ENCODE measurements at regions not wholly inside any gene's neighbourhood (a gene's known extent, or its start where the extent isn't known, plus 50 kb on each side); places are given as distances from the start of the nearest gene placed in this dataset.

DNA sequence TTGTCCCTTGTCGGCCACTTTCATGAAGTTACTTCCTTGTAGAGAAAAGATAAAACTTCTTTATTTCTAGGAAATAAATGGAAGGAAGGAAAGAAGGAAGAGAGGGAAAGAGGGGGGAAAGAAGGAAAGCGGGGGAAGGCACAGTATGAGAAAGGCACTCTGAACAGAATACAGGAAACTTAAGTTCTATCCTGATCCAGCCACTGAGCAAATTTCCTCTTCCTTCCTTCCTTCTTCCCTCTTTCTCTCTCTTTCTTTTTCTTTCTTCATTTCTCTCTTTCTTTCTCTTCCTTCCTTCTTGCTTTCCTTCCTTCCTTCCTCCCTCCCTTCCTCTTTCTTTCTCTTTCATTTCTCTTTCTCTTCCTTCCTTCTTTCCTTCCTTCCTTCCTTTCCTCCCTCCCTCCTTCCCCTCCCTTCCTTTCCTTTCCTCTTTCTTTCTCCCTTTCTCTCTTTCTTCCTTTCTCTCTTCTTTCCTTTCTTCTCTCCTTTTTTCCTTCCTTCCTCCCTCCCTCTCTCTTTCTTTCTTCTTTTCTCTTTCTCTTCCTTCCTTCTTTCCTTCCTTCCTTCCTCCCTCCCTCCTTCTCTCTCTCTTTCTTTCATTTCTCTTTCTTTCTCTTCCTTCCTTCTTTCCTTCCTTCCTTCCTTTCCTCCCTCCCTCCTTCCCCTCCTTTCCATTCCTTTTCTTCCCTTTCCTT lies 240.2 kb upstream of the BRINP1 start:
- TF ChIP-seq, protein P1, sequence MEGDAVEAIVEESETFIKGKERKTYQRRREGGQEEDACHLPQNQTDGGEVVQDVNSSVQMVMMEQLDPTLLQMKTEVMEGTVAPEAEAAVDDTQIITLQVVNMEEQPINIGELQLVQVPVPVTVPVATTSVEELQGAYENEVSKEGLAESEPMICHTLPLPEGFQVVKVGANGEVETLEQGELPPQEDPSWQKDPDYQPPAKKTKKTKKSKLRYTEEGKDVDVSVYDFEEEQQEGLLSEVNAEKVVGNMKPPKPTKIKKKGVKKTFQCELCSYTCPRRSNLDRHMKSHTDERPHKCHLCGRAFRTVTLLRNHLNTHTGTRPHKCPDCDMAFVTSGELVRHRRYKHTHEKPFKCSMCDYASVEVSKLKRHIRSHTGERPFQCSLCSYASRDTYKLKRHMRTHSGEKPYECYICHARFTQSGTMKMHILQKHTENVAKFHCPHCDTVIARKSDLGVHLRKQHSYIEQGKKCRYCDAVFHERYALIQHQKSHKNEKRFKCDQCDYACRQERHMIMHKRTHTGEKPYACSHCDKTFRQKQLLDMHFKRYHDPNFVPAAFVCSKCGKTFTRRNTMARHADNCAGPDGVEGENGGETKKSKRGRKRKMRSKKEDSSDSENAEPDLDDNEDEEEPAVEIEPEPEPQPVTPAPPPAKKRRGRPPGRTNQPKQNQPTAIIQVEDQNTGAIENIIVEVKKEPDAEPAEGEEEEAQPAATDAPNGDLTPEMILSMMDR (IDR thresholded peaks at IDR 0.05) = no peak
- no peak for TF ChIP-seq POLR2A (IDR thresholded peaks at IDR 0.05)

All from lower leg skin (tissue), 3 donors.